Lower leg skin (tissue), 4 donors: ENCODE measurements at regions not wholly inside any gene's neighbourhood (a gene's known extent, or its start where the extent isn't known, plus 50 kb on each side); places are given as distances from the start of the nearest gene placed in this dataset.

Experiments
- DNase-seq, 2 donors: peaks; one replicate each; pipeline ENCODE4 v3.0.0-alpha.2; 2019; ENCODE audit warnings: low spot score in 2 of 2
- H3K4me3 ChIP-seq: fragments of 200-600 bp; sonication (generic); 2 replicates; pipeline ENCODE4 v1.5.1; 2017; ENCODE audit warnings: mild to moderate bottlenecking, low read depth; ENCODE audit not compliant: poor library complexity, severe bottlenecking
- CTCF ChIP-seq, 3 donors: fragments of 450-650 bp; IDR thresholded peaks; one replicate each; pipeline ENCODE4 v1.5.1; 2016; ENCODE audit warnings: antibody characterized with exemption in 3 of 3, mild to moderate bottlenecking in 3 of 3, moderate library complexity in 2 of 3
- POLR2A ChIP-seq, 2 donors: fragments of 450-650 bp; IDR thresholded peaks; one replicate each; pipeline ENCODE4 v1.6.1; 2016 to 2017; ENCODE audit warnings: antibody characterized with exemption in 2 of 2, mild to moderate bottlenecking in 1 of 2, moderate library complexity in 1 of 2
- WGBS, 2 donors: methylation state at CpG; one replicate each; pipeline ENCODE4 v1.1.5; 2018; 5-methylcytosine and 5-hydroxymethylcytosine counted together
- intact Hi-C: fragments of 100-400 bp; cut with DNase I; formaldehyde crosslinking; loops from one replicate; pipeline ENCODE4 v1.15.0; 2023; ENCODE audit warnings: low total_unique reads

DNA sequence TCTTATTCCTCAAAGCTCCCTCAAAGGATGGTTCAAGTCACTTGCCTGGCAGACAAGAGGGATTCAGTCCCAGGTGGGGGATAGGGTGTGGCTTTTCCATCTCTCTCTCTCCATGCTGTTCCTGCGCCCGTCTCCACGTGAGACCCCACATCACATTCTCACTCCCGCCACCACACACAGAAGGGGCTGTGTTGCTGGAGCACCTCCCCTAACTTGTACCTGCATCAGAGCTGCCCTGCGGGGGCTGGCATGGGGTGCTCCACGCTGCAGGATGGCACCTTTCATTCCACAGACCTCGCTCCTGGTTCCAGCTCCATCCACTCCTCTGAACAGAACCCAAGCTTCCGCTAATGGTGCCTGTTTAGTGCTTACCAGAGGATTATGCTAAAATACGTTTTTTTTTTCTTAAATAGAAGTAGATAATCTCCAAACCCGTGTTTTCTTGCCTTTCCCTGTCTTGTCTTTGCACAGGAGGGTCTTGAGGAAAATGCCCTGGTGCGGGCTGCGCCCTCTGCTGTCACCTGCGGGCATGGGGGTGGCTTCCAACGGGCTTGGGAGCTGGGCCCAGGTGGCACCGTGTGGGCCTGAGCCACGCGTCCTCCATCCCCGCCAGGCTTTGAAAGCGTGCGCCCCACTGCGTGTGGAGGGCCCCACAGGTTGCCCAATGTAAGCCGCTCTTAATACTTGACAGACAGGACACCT lies 985.6 kb downstream of the BRD1 start:
- 79 to 82% methylated on average over 22 of the region's 22 CpGs for WGBS, 2 donors
- no peak for DNase-seq
- no peak overlapping the region for H3K4me3 ChIP-seq
- no peak for TF ChIP-seq CTCF (IDR thresholded peaks at IDR 0.05)
- TF ChIP-seq POLR2A (IDR thresholded peaks at IDR 0.05): no peak
- intact Hi-C loops: no loop called here

GRCh38 chr22:48840112-48840949 lies 987.3 kb downstream of the BRD1 start:
- 81% methylated on average over 15 to 16 of the region's 16 CpGs for WGBS, 2 donors
- TF ChIP-seq CTCF (IDR thresholded peaks at IDR 0.05): no peak
- DNase-seq: no peak
- H3K4me3 ChIP-seq: no peak overlapping the region
- intact Hi-C loops: no loop called here

- intact Hi-C loops: no loop called here
- DNase-seq: no peak
- TF ChIP-seq CTCF (IDR thresholded peaks at IDR 0.05) (no peak), POLR2A (IDR thresholded peaks at IDR 0.05) (no peak)
- H3K4me3 ChIP-seq: no peak overlapping the region
- WGBS, 2 donors: 55 to 74% methylated on average over 19 of the region's 19 CpGs
These were observed 988.6 kb downstream of the BRD1 start for GRCh38 chr22:48838846-48839730.

- no peak for DNase-seq
- no peak for TF ChIP-seq CTCF (IDR thresholded peaks at IDR 0.05)
These were observed 989.3 kb downstream of the BRD1 start for GRCh38 chr22:48838376-48838775.

DNA sequence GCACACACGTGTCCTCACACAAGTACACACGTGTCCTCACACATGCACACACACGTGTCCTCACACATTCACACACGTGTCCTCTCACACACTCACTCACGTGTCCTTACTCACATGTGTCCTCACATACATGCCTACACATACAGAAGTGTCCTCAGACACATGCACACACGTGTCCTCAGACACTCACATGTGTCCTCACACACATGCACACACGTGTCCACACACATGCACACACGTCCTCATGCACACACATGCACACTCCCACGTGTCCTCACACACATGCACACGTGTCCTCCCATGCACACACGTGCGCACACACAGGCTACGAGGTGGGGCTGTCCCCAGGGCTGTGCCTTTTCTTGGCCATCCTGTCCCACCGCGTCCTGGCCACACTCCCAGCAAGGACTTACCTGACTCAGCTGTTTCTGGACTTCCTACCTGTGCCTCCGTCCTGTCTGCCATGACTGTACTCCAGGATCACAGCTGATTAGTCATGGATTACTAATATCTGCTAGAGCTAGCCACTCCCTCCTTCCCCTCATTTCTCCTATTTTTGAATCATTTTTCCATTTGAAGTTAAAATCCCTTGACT lies 990.2 kb downstream of the BRD1 start:
- intact Hi-C loops: no loop called here
- TF ChIP-seq CTCF (IDR thresholded peaks at IDR 0.05) (no peak), POLR2A (IDR thresholded peaks at IDR 0.05) (no peak)
- no peak for DNase-seq
- no peak overlapping the region for H3K4me3 ChIP-seq
- WGBS, 2 donors: 75 to 82% methylated on average over 16 of the region's 16 CpGs

More at GRCh38 chr22:48838376-48838775, 989.3 kb downstream of the BRD1 start:
- intact Hi-C loops: no loop called here
- WGBS, 2 donors: 76 to 78% methylated on average over 16 of the region's 16 CpGs
- no peak overlapping the region for H3K4me3 ChIP-seq
